ENCODE measurements at regions not wholly inside any gene's neighbourhood (a gene's known extent, or its start where the extent isn't known, plus 50 kb on each side); places are given as distances from the start of the nearest gene placed in this dataset.

DNA sequence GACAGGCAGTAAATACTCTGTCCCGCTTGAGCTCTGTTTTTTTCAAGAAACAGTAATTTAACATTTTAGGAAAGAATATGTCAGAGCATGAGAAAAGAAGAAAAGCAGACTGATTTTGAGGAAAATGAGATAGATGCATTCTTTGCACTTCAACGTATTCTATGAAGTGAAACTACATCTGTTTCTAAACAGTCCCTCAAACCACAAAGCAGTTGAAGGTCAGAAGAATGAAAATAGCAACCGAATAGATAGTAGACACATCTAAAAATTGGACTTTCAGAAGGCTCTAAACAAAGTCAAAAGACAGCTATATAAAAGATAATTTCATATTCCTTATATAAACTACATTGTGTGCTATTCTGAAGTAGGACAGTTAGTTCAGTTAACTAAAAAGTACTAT is 172.6 kb upstream of the LRRC3B start:
- H3K4me3 ChIP-seq (replicated peaks in 1 of 3; ENCODE audit: insufficient read depth in 1 of 3, low read depth in 2 of 3, low read length in 3 of 3): no peak overlapping the region
- H3K9me3 ChIP-seq (ENCODE audit: low read length): peaks cover 56% of the 10 kb centered on the region
- in situ Hi-C loops (cut with HindIII; ENCODE audit: extremely low pct_ligation_motif_present, low pct_unique_long_range_greater_than_20kb): no loop called here
- no peaks in the 10 kb centered on the region; a peak in 1 of 5 replicates for H3K27me3 ChIP-seq (ENCODE audit: control insufficient read depth in 1 of 2, insufficient read depth in 2 of 2, low read length in 2 of 2)
- H3K27ac ChIP-seq (ENCODE audit: extremely low read length, insufficient read depth, low read length): no peak overlapping the region
- no peaks in the 10 kb centered on the region for H3K4me1 ChIP-seq (ENCODE audit: insufficient read depth, low read length)
- H3K36me3 ChIP-seq (replicated peaks in 1 of 2; ENCODE audit: control insufficient read depth in 1 of 2, insufficient read depth in 2 of 2, low read length in 2 of 2): no peaks in the 10 kb centered on the region
- H3K9ac ChIP-seq (ENCODE audit: insufficient read depth, low read depth, low read length): no peak overlapping the region
- ChIA-PET CTCF (ENCODE audit: low intra/inter-chr PET ratio, low total read pairs) (no interaction called here), POLR2A (no interaction called here)
- no TSS peak for BruUV-seq (replicated peaks)
- H3K79me2 ChIP-seq (ENCODE audit: insufficient read depth, low read length): no peaks in the 10 kb centered on the region
- intact Hi-C loops (cut with micrococcal nuclease; ENCODE audit: unreplicated experiment): no loop called here
- no peak for FAIRE-seq
- under 1% methylated on average over 3 of the region's 3 CpGs for WGBS (ENCODE audit: low lambda C conversion rate)
- H3K4me2 ChIP-seq (ENCODE audit: low read depth, low read length): no peak overlapping the region
- ATAC-seq: no peak
- no peaks in the 10 kb centered on the region for H4K20me1 ChIP-seq (ENCODE audit: insufficient read depth, low read length)
- H2AFZ ChIP-seq (ENCODE audit: low read length): no peak overlapping the region
- no peak for DNase-seq (ENCODE audit: low spot score)
- TF ChIP-seq SP2 (CRISPR knock-in tag; IDR thresholded peaks at IDR 0.05): no peak

DNA sequence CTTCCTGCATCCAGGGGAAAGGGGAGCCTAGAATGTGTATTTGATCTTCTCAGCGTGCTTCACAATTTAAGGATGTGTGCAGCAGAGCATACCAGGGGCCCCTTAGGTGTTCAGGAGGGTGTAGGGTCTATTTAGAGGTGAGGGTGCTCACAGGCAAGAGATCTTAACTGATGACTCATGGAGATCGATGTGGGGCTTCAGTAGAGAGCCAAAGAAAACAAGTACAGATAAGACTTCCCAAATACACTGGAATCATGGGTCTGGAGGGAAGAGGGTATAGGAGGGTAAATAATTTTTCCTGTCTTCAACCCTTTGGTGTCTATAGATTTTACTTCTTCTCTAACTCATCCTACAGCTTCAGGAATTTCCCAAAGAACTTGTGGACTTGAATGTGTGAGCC is 170.2 kb upstream of the LRRC3B start:
- H3K36me3 ChIP-seq (replicated peaks in 1 of 2; ENCODE audit: control insufficient read depth in 1 of 2, insufficient read depth in 2 of 2, low read length in 2 of 2): no peaks in the 10 kb centered on the region
- CTCF ChIA-PET (ENCODE audit: low intra/inter-chr PET ratio, low total read pairs): no interaction called here

More for the DNA sequence above, 170.2 kb upstream of the LRRC3B start:
- H3K79me2 ChIP-seq (ENCODE audit: insufficient read depth, low read length): no peaks in the 10 kb centered on the region
- H3K27ac ChIP-seq (ENCODE audit: extremely low read length, insufficient read depth, low read length): no peak overlapping the region
- no peak overlapping the region for H3K9ac ChIP-seq (ENCODE audit: insufficient read depth, low read depth, low read length)
- no peaks in the 10 kb centered on the region for H3K4me1 ChIP-seq (ENCODE audit: insufficient read depth, low read length)
- 0% methylated on average over 2 of the region's 2 CpGs for WGBS (ENCODE audit: low lambda C conversion rate)
- no peaks in the 10 kb centered on the region; a peak in 1 of 5 replicates for H3K27me3 ChIP-seq (ENCODE audit: control insufficient read depth in 1 of 2, insufficient read depth in 2 of 2, low read length in 2 of 2)
- no peaks in the 10 kb centered on the region for H4K20me1 ChIP-seq (ENCODE audit: insufficient read depth, low read length)
- intact Hi-C loops (cut with micrococcal nuclease; ENCODE audit: unreplicated experiment): no loop called here
- H2AFZ ChIP-seq (ENCODE audit: low read length): no peak overlapping the region
- no TSS peak for BruUV-seq (replicated peaks)
- in situ Hi-C loops (cut with HindIII; ENCODE audit: extremely low pct_ligation_motif_present, low pct_unique_long_range_greater_than_20kb): no loop called here
- H3K4me3 ChIP-seq (replicated peaks in 1 of 3; ENCODE audit: insufficient read depth in 1 of 3, low read depth in 2 of 3, low read length in 3 of 3): no peak overlapping the region
- TF ChIP-seq, protein P1, sequence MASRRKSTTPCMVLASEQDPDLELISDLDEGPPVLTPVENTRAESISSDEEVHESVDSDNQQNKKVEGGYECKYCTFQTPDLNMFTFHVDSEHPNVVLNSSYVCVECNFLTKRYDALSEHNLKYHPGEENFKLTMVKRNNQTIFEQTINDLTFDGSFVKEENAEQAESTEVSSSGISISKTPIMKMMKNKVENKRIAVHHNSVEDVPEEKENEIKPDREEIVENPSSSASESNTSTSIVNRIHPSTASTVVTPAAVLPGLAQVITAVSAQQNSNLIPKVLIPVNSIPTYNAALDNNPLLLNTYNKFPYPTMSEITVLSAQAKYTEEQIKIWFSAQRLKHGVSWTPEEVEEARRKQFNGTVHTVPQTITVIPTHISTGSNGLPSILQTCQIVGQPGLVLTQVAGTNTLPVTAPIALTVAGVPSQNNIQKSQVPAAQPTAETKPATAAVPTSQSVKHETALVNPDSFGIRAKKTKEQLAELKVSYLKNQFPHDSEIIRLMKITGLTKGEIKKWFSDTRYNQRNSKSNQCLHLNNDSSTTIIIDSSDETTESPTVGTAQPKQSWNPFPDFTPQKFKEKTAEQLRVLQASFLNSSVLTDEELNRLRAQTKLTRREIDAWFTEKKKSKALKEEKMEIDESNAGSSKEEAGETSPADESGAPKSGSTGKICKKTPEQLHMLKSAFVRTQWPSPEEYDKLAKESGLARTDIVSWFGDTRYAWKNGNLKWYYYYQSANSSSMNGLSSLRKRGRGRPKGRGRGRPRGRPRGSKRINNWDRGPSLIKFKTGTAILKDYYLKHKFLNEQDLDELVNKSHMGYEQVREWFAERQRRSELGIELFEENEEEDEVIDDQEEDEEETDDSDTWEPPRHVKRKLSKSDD (CRISPR knock-in tag; IDR thresholded peaks at IDR 0.05; ENCODE audit: low read depth): no peak
- TF ChIP-seq SOX6 (IDR thresholded peaks at IDR 0.05): no peak
- no peak for TF ChIP-seq SOX6 (CRISPR knock-in tag; IDR thresholded peaks at IDR 0.05)
- TF ChIP-seq ZSCAN31 (CRISPR knock-in tag; IDR thresholded peaks at IDR 0.05; ENCODE audit: low read depth): no peak
- no peak for TF ChIP-seq ZNF33A (CRISPR knock-in tag; IDR thresholded peaks at IDR 0.05; ENCODE audit: borderline replicate concordance)
- FAIRE-seq (no peak), ATAC-seq (no peak), DNase-seq (ENCODE audit: low spot score) (no peak)
- POLR2A ChIA-PET: no interaction called here
- H3K4me2 ChIP-seq (ENCODE audit: low read depth, low read length): no peak overlapping the region
- H3K9me3 ChIP-seq (ENCODE audit: low read length): peaks cover 72% of the 10 kb centered on the region

All from HepG2 (cell line).